Fibroblast of pulmonary artery (primary cell): ENCODE measurements at regions not wholly inside any gene's neighbourhood (a gene's known extent, or its start where the extent isn't known, plus 50 kb on each side); places are given as distances from the start of the nearest gene placed in this dataset.

ENCODE experiments used
- DNase-seq: peaks from one replicate; pipeline ENCODE4 v3.0.0-alpha.2; 2010; ENCODE audit warnings: low read depth
- H3K4me3 ChIP-seq: replicated peaks from 2 replicates; pipeline ENCODE4 v1.5.1; 2011; ENCODE audit warnings: low read depth, mild to moderate bottlenecking, control low read depth, low read length, moderate library complexity
- TF ChIP-seq, protein P1 (sequence below): IDR thresholded peaks from 2 replicates; pipeline ENCODE4 v1.5.1; 2011; ENCODE audit warnings: mild to moderate bottlenecking, control low read depth, low read length, inconsistent platforms; ENCODE audit errors: missing control alignments

DNA sequence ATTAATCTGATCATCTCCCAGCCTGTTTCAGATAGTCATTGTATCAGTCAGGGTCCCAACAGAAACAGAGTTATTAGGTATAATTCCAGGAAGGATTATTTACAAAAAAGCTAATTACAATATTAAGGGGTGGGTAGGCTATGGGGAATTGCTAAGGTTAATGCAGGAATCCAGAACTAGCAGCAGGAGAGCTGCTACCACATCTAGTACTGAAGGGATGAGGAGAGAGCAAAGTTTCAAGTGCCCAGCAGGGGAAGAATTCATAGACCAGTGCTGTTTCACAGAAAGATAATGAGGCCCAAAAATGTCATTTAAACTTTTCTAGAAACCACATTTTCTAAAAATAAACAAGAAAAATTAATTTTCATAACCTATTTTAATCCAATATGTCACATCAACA lies 284.2 kb downstream of the HACE1 start:
- DNase-seq: no peak
- TF ChIP-seq, protein P1, sequence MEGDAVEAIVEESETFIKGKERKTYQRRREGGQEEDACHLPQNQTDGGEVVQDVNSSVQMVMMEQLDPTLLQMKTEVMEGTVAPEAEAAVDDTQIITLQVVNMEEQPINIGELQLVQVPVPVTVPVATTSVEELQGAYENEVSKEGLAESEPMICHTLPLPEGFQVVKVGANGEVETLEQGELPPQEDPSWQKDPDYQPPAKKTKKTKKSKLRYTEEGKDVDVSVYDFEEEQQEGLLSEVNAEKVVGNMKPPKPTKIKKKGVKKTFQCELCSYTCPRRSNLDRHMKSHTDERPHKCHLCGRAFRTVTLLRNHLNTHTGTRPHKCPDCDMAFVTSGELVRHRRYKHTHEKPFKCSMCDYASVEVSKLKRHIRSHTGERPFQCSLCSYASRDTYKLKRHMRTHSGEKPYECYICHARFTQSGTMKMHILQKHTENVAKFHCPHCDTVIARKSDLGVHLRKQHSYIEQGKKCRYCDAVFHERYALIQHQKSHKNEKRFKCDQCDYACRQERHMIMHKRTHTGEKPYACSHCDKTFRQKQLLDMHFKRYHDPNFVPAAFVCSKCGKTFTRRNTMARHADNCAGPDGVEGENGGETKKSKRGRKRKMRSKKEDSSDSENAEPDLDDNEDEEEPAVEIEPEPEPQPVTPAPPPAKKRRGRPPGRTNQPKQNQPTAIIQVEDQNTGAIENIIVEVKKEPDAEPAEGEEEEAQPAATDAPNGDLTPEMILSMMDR: no peak
- H3K4me3 ChIP-seq: no peak overlapping the region

DNA sequence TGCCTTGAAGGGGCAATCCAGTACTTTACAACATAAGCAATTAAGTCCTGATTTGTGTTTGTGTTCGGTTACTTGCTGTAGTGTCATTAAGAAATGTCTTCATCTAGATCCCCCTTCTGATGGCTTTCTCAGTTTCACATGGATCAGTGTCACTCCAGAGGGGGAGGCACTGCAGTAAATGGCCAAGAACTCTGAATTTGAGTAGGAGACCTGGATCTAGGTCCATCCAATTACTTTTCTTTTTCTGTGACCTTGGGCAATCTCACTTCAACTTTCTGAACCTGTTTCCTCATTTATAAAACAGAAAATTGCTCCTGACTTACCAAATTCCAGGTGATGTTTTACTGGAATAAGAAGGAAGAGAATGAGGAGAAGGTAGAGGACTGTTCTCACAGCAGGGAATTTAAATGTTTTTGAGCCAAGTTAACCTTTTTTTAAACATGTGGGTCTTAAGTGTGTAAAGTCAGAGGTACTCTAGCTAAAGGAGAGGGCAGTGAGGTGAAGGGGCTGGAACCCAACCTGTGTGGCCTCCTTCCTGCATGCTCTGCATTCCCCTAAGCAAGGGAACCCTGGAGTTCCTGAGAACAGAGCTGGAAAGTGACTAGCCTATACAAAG lies 285.5 kb downstream of the HACE1 start:
- TF ChIP-seq, protein P1: no peak
- no peak for DNase-seq
- no peak overlapping the region for H3K4me3 ChIP-seq

GRCh38 chr6:104573350-104573749 lies 286.4 kb downstream of the HACE1 start:
- H3K4me3 ChIP-seq: no peak overlapping the region
- DNase-seq: no peak
- TF ChIP-seq, protein P1: no peak

- TF ChIP-seq, protein P1: no peak
- no peak overlapping the region for H3K4me3 ChIP-seq
- DNase-seq: no peak
Observed at GRCh38 chr6:104572901-104573300, 286.8 kb downstream of the HACE1 start.

GRCh38 chr6:104566411-104566810 lies 293.3 kb downstream of the HACE1 start:
- TF ChIP-seq, protein P1: no peak
- H3K4me3 ChIP-seq: no peak overlapping the region
- no peak for DNase-seq

GRCh38 chr6:104563306-104563705 lies 296.4 kb downstream of the HACE1 start:
- no peak for DNase-seq
- H3K4me3 ChIP-seq: no peak overlapping the region
- TF ChIP-seq, protein P1: no peak
